Osteocyte (in vitro differentiated cells): ENCODE measurements at regions not wholly inside any gene's neighbourhood (a gene's known extent, or its start where the extent isn't known, plus 50 kb on each side); places are given as distances from the start of the nearest gene placed in this dataset.

ENCODE experiments used
- DNase-seq: peaks from one replicate; pipeline ENCODE4 v3.0.0; 2021; ENCODE audit warnings: mixed read lengths; ENCODE audit not compliant: unreplicated experiment; ENCODE audit errors: extremely low spot score
- H3K27ac Mint-ChIP-seq: one replicate; pipeline ENCODE4 v1.8.0; 2021; ENCODE audit warnings: mild to moderate bottlenecking, mixed read lengths; ENCODE audit not compliant: unreplicated experiment
- H3K27me3 Mint-ChIP-seq: one replicate; pipeline ENCODE4 v1.8.0; 2021; ENCODE audit warnings: mixed read lengths; ENCODE audit not compliant: unreplicated experiment
- H3K36me3 Mint-ChIP-seq: one replicate; pipeline ENCODE4 v1.8.0; 2021; ENCODE audit warnings: mixed read lengths; ENCODE audit not compliant: unreplicated experiment
- H3K4me1 Mint-ChIP-seq: one replicate; pipeline ENCODE4 v1.8.0; 2021; ENCODE audit warnings: mixed read lengths; ENCODE audit not compliant: unreplicated experiment
- H3K4me3 Mint-ChIP-seq: one replicate; pipeline ENCODE4 v1.8.0; 2021; ENCODE audit warnings: mild to moderate bottlenecking, moderate library complexity, mixed read lengths; ENCODE audit not compliant: unreplicated experiment
- H3K9me3 Mint-ChIP-seq: one replicate; pipeline ENCODE4 v1.8.0; 2021; ENCODE audit warnings: mixed read lengths; ENCODE audit not compliant: unreplicated experiment
- TF ChIP-seq, protein P1 (sequence below): fragments of 200-600 bp; sonication (generic); IDR thresholded peaks from 2 replicates; pipeline ENCODE4 v1.5.0; 2021; ENCODE audit warnings: antibody characterized with exemption, mild to moderate bottlenecking, moderate library complexity

DNA sequence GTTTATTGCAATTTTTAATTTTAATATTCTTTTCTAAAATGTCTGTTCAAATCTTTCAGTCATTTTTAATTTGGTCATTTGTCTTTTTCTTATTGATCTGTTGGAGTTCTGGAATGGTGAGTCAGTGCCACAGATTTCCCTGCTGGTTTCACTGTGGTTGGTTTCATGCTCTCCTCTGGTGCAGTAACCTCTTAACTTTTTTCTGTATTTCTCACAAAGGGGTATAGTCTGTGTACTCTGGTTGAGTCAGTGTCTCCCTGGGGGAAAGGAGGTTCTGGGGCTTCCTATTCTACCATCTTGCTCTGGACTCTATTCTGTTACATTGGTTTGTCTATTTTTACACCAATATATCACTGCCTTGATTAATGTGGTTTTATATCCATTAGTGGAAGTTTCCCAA lies 178.8 kb downstream of the CSNK1G3 start:
- peaks cover 17% of the 10 kb centered on the region for H3K9me3 Mint-ChIP-seq
- TF ChIP-seq, protein P1, sequence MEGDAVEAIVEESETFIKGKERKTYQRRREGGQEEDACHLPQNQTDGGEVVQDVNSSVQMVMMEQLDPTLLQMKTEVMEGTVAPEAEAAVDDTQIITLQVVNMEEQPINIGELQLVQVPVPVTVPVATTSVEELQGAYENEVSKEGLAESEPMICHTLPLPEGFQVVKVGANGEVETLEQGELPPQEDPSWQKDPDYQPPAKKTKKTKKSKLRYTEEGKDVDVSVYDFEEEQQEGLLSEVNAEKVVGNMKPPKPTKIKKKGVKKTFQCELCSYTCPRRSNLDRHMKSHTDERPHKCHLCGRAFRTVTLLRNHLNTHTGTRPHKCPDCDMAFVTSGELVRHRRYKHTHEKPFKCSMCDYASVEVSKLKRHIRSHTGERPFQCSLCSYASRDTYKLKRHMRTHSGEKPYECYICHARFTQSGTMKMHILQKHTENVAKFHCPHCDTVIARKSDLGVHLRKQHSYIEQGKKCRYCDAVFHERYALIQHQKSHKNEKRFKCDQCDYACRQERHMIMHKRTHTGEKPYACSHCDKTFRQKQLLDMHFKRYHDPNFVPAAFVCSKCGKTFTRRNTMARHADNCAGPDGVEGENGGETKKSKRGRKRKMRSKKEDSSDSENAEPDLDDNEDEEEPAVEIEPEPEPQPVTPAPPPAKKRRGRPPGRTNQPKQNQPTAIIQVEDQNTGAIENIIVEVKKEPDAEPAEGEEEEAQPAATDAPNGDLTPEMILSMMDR = no peak
- H3K27ac Mint-ChIP-seq = no peak overlapping the region
- no peak for DNase-seq
- H3K36me3 Mint-ChIP-seq = peaks cover 5% of the 10 kb centered on the region
- H3K4me3 Mint-ChIP-seq = no peak overlapping the region
- H3K27me3 Mint-ChIP-seq = no peaks in the 10 kb centered on the region
- peaks cover 20% of the 10 kb centered on the region for H3K4me1 Mint-ChIP-seq

DNA sequence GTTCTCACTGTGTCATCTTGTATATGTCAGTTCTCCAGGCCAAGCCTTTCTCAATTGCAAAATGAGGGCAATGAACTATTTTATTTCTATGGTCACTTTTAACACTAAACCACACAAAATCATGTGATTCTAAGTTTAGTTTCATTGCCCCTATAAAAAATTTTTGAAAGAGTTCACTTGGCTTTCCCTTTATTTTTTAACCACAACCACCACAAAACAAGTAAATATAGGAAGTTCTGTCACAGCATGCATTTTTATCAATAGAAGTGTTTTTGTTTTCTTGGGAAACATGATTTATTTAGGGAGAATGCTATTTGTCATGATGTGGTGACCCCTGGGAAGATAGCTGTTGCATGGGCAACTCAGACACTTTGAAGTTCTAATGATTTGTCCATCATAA lies 169.1 kb downstream of the CSNK1G3 start:
- peaks cover 12% of the 10 kb centered on the region for H3K36me3 Mint-ChIP-seq
- no peaks in the 10 kb centered on the region for H3K4me1 Mint-ChIP-seq
- DNase-seq = no peak
- H3K4me3 Mint-ChIP-seq = no peak overlapping the region
- no peak overlapping the region for H3K27ac Mint-ChIP-seq
- TF ChIP-seq, protein P1 = no peak
- no peaks in the 10 kb centered on the region for H3K27me3 Mint-ChIP-seq
- H3K9me3 Mint-ChIP-seq = peaks cover 44% of the 10 kb centered on the region

DNA sequence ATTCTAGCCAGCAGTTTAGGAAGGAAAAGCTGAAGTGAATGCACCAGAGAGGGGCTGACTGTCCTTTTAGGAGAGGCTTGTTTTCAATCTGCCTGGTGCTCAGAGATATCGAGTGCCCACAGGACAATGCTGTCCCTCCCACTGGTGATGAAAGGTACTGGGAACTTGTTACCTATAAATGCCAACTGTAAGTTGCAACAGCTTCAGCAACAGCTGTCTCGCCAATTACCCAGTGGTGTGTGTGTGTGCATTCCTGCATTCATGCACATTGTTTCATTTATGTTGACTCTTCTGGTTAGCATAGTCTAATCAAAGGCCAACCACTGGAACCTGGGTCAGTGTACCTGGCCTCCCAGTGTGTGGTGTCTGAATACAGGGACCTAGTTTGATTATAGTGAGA lies 161.1 kb downstream of the CSNK1G3 start:
- Mint-ChIP-seq H3K4me3 (no peak overlapping the region), H3K4me1 (peaks cover 17% of the 10 kb centered on the region), H3K9me3 (peaks cover 4% of the 10 kb centered on the region), H3K27me3 (no peaks in the 10 kb centered on the region), H3K36me3 (peaks cover 2% of the 10 kb centered on the region), H3K27ac (no peak overlapping the region)
- no peak for DNase-seq
- TF ChIP-seq, protein P1 = no peak

DNA sequence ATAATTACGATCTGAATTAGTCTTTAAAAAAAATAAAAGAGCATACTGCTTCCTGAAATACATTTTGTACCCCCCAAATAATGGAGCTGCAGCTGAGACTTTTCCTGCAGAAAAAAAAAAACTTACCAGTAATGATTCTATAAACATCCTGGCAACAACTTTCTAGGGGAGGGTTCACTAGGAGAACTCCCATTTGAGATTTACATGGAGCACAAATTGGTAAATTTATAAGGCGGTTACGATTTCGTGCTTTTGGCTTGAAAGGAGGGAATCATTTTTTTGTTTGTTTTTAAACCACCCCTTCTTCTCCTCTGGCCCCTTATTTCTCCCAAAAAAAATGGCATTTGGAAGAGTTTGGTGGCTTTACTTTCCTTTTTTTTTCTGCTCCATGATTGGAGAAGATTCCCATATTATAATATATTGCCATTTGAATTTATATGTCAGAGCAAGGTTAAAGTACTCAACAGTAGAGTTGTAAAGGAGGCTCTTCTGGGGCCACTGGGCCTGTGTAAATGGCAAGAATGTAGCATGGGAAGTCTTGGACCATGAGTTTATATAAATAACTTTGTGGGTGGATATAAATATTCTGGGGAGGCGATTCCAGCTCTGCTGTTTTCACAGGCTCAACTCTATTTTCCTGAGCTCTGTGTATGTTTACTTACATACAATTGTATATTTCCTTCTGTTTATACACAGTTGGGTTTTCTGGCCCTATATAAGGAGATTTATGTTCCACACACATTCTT lies 159.9 kb downstream of the CSNK1G3 start:
- no peak for DNase-seq
- Mint-ChIP-seq H3K9me3 (no peaks in the 10 kb centered on the region), H3K4me3 (no peak overlapping the region), H3K27ac (no peak overlapping the region), H3K27me3 (no peaks in the 10 kb centered on the region), H3K36me3 (peaks cover 2% of the 10 kb centered on the region), H3K4me1 (peaks cover 17% of the 10 kb centered on the region)
- TF ChIP-seq, protein P1 = no peak

DNA sequence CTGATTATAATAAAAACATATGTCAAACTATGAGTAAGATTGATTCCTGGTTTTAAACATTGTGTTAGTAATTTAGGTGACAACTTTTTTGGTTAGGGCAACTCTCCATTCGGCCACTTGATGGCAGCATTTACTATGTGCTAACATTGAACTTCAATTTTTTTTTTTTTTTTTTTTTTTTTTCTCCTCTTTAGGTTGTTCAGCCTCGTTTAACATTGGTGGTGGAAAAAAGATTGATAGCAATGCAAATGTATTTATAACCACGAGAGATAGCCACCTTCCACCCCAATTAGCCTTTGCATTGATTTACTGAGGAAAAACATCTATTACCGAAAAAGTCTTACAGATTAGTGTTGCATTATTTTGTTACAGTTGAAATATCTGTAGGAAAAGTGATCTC lies 159.1 kb downstream of the CSNK1G3 start:
- peaks cover 17% of the 10 kb centered on the region for H3K4me1 Mint-ChIP-seq
- H3K4me3 Mint-ChIP-seq = no peak overlapping the region
- peaks cover 2% of the 10 kb centered on the region for H3K36me3 Mint-ChIP-seq
- no peak overlapping the region for H3K27ac Mint-ChIP-seq
- H3K9me3 Mint-ChIP-seq = peaks cover 4% of the 10 kb centered on the region
- H3K27me3 Mint-ChIP-seq = no peaks in the 10 kb centered on the region
- TF ChIP-seq, protein P1 = peak; percentile 77
- no peak for DNase-seq
